HG03558 (cell line): ENCODE measurements at regions not wholly inside any gene's neighbourhood (a gene's known extent, or its start where the extent isn't known, plus 50 kb on each side); places are given as distances from the start of the nearest gene placed in this dataset.

ENCODE experiments used
- ATAC-seq: cut with Tn5 transposase; IDR thresholded peaks from one replicate; pipeline ENCODE4 v1.9.1; 2021; ENCODE audit warnings: moderate number of reproducible peaks; ENCODE audit not compliant: unreplicated experiment; ENCODE audit errors: extremely low read depth

DNA sequence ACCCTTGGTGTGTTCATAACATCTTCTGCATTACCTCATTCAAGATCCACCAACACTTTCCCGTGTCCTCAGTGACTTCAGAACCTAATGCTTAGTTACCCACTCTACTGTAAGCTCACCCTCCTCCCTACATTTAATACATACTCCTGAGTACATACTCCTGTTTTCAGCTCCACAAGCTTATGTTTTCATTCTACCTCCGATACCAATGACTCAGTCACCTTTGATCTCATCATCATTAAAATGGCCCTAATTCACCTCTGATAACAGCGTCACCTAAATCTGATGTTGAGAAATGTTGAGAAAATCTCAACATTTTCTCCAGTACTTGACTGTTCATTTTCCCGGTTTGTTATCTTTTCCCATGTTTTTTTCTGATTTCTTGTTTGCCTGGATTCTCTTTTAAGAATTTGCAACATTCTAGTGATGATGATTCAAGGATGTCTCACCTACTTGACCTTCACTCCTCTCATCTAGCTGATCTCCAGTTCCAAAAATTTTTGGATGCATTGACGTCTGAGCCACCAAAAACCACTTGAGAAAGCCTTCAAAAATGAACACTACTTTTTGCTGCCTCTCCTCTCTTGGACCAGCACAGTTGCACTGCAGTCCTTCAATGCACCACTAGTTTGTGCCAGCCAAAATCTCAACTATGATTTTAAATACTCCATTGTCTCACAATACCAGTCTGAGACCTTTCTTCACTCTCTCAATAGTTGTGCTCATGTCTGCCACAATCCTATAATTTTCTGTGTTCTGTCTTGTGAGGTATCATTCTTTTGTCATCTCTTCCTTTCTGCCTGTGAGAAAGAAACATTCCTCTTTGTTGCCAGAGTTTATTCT lies 220.7 kb upstream of the SEMA6D start:
- no peak for ATAC-seq

DNA sequence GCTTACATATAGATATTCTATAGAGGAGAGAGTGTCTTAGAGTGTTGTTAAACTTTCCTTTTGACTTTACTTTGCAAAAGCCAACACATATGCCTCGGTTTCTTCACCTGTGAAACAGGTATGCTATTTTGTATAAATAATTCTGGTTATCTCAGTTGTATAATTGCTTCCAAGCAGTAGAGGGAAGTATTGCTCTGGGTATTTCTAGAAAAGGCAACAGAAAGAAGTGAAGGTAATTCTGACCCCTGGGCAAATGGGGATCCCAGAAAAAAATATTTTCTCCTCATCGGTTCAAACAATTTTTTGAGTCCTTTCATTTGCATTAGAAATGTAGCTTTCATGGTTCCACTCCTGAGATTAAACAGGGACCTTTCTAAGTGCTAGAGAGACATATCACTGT lies 216.5 kb upstream of the SEMA6D start:
- no peak for ATAC-seq

DNA sequence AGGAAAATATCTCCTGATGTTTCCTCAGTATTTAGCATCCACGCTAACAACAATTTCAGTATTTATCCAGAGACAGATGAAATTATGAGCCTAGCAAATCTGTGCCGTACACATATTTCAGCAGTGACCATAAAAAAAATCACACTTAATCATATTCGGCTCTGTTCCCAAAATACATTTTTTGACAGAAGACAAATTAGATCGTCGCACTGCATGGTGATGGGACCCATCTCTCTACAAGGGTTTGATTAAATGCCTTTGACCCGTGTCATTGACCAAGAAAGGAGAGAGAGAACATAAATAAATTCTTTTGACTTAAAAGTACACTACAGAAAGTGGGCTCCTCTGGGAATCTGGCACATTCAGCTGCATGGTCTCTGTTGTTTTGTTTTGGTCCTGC lies 215.3 kb upstream of the SEMA6D start:
- no peak for ATAC-seq

DNA sequence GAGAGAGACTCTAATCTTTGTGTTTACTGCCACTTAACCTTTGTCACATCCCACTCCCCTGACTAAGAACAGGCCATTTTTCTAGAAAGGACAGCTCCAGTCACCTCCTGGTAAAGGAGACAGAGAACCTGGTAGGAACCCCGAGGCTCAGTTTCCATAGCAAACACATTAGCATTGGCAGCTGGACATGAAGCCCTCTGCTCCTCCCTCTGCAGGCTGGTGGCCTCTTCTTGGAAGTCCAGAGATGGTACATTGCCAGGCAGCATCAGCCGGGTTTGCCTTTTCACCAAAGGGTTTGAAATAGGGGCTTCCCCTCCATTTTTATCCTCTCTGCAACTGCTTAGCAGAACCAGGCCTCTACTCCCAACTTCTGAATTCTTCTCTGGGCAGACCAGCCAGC lies 213.4 kb upstream of the SEMA6D start:
- no peak for ATAC-seq

DNA sequence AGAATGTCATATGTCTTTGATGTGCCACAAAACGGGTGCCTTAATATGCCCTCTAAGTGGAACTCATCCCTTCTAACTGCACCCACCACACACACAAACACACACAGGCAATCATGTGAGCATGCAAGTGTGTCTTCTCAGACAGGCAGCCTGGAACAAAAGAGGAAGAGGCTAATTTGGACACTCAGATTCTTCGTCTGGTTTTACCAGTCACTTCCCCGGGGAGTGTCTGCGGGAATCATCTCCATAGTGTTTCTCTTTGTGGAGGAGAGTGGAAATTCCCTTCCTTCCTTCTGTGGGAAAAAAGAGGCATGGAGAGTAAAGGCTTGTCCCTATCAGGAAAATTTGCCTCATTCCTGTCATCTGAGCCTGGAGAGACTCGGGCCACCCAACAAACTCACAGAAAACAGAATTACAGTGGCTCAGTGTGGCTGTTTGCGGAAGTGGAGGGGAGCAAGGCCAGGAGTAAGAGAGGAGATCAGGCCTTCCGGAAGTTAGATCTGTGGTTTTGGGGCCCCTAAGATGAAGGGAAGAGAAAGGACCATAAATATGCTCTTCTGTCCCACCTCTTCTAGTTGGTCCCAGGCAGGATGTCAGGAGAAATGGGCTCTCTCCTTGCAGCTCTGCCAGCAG lies 212.6 kb upstream of the SEMA6D start:
- no peak for ATAC-seq

DNA sequence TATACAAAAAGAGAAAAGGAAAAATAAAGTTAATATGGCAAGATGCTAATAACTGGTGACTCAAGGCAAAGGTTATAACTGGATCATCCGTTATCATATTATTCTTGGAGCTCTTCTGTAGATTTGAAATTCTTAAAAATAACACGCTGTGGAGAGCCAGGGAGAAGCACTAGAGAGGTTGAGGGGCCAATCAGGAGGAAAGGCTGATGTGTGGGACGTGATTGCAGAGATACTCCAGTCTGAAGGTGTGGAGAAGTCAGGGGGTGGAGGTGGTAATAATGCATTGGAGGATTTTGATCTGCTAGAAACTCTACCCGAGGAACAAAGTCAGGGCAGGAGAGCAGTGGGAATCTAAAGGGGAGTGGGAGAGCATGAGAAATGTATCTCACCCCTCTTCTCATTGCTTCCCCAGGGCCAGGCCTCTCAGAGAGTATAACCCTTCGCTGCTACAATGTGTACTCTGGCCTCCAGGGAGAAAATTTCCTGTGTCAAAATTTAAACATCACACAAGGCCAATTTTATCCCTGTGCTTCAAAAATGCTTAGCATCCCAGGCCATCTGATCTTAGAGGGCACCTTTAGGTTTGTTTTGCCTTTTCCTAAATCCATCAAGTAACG lies 211.5 kb upstream of the SEMA6D start:
- no peak for ATAC-seq

DNA sequence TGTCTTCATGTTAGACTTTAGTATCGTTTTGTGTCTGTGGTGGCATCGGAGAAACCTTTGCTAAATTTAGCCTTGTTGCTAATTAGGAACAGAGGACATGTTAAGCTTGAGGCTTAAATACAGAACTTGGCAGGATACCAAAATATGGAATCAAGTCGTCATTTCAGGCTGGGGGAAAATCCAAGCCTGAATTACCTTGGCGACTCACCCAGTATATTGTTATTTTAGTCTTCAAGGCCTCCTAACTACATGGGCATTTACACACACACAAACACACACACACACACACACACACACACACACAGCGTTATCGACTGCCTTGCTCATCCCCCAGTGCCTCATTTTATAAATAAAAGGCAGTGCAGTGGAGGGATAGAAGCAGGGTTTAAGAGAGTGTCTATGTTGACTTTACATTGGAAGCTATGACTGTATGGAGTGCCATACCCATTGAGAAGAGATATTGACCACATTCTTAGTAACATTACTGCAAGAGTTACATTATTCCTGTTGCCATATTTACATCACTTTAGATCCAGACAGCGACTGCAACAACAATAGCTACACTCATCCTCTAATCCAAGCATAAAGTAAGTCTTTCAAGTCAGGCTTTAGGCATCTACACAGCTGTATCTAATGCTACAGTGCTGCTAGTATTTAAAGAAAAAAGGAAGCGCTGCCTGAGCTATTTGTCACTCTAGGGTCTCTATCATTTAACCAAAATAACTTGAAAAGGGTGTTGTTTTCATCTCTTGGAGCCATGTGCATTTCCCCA lies 210.8 kb upstream of the SEMA6D start:
- no peak for ATAC-seq

DNA sequence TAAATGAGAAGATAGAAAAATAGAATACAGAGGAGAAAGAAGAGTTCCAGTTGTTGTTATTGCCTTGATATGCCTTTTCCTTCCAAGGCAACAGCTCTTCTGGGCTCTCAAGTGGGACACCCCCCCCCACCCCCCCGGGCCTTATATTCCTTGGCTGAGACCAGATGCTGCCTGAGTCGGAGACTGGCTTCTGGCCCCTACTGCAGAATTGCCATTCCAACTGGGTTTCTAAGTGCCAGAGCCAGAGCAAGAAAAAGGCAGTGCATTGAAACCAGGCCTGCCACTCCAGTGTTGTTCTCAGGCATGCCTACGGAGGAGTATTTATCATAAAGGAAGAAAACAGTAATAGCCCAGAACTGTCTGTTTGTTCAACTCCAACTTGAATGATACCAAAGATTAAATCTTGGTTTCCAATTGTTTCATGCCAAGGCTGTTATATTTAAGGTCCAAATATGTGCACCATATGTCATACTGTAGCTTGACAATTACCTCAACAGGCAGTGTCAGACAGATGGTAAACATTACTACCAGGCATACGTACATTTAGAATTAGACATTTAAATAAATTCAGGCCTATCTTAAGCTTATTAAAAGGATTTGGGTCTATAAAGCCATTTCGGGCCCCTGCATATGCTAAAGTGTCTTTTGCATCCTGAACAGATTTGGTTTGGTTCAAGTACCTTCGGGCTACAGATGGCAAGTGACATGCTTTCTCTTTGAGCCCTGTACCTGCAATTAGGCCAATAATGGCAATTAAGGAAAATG lies 209.9 kb upstream of the SEMA6D start:
- ATAC-seq: no peak

DNA sequence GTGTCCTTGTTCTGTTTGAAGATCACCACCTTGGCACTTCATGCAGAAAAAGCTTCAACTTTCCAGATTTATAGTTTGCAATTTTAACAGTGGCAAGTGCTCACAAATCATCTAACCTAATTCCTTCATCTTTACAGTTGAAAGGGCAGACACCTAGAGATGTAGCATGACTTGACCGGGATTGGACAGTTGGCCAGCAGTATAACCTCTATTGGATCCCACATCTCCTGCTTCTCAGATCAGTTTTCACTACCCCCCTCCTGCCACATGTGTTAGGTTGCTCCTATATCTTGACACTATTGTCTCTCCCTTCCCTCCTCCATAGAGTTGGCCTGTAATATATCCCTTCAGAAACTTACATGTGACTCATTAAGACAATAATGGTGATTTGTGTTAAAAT lies 206.0 kb upstream of the SEMA6D start:
- ATAC-seq: no peak

DNA sequence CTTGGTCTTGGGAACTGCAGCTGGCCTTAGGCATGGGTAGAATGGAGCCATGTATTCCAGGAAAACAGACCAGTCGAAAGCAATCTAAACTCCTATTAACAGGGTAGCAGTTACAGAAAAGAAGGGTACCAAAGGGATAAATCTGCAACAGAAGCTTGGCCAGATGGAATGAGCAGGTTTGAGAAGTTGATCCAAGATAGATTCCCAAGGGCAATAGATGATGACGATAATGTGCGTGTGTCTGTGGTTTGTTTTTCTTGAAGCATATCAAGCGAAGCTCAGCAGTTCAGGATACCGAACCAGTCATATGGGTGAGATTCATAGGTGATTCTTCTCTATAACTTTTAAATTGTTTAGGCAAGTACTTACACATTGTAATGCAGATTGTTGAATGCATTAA lies 203.8 kb upstream of the SEMA6D start:
- no peak for ATAC-seq

DNA sequence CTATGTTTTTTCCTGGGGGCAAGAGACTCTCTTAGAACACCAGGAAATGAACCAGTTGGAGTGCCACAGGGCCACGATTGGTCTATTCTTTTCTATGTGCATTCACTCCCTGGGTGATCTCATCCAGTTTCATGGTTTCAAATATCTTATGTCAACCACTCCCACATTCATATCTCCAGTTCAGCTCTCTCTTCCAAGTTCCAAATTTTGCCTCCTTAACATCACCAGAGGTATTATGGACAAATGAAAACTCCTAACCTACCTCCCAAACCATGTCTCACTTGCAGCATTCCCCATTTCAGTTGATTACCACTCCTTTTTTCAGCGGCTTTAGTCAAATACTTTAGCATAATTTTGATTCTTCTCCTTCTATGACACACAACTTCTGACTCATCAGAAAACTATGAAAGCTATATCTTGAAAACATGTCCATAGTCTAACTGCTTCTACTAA lies 203.1 kb upstream of the SEMA6D start:
- no peak for ATAC-seq

DNA sequence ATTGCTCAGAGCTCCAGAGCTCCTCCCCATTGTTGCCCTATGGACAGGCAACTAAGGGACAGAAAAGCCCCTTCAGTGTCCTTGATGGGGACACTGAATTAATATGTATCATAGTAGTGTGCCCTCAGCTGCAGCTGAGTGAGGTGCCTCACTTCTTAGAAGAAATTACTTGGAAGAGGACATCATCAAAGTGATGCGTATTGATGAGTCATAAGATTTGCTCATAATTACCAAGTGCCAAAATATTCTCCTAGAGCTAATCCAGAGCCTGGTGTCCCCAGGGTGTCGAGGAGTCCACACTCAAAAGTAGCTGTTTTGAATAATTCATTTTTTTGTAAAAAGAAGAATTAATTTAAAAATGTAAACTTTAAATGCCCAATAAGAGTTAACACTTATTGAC lies 200.7 kb upstream of the SEMA6D start:
- no peak for ATAC-seq

DNA sequence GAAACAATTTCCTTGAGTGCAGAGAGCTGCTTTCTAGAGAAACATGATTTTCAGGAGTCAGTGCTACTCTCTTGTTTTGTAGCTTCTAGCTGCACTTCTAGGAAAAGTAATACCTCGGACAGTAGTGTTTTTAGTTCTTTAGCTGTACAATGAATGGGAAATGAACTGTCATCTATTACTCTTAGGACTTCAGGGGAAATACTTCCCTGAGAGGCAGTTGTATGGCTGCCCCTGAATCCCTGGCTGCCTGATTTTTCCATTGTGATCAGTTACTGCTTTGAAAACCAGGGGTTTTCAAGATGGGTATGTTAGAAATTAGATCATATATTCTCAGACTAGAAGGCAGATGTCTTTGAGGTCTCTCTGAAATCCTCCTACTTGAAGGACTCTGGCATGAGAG lies 200.3 kb upstream of the SEMA6D start:
- ATAC-seq: no peak

DNA sequence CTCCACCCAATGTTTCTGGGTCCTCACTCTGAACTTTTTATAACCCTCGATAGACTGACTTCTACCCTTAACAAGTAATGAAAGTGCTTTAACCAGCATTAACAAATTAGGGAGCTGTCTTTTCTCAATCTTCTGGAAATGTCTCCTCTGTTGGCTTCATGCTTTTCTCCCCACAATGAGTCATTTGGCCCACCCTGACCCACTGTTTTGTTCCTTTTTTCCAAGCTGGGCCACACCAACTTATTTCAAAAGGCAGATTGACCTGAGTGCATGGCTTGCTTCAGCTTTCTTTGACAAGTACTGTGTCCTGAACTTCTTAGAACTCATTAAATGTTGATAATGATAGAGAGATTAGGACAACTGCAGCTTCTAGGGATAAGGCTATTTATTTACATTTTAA lies 199.6 kb upstream of the SEMA6D start:
- ATAC-seq: no peak

DNA sequence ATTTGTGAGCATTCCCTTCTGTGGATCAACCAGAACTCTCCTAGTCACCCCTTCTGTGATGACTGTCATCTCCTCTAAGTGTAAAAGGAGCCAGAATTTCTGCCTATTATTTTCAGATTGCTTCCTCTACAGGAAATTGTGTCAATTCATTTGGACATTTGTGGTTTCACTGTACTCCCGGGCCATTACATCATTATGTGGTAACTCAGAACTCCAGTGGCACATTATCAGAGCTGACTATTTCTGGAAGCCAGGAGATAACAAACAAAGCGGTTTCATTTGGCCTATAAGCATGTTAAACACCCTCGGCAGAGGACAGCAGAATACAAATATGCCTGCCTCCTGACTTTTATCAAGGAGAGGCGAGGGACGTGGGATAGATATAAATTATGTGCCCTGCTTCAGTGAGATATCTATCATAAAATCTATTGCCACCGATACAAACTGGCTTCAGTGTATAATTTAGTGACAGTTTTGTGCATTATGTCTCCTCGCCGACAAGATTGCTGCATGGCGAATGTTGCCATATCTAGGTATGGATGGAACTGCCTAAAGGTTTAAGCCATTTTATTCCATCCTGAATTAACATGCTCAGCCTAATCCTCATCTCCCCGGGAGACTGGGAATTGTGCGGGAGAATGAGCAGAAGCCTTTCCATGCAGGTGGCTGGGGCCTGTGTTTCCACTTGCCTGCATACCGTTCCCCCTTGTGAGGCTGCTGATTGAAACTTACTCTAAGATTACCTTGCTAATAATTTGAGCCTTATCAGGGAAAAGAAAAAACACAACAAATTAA lies 193.4 kb upstream of the SEMA6D start:
- ATAC-seq: no peak

DNA sequence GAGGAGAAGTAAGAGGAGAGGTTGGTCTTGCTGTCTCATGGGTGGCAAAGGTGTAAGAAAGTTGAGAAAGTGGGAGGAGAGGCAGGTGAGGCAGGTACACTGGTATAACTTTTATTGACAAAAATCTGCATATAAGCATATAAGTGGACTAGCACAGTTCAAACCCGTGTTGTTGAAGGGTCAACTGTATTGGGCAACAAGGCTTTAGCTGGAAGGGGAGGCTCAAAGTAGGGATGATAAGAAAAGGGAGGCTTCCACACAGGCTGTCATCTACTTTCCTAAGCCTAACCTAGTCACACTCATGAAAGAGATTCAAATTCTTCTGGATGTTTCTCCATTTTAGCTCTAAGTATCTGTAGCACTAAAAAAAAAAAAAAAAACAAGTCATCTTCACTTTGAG lies 188.1 kb upstream of the SEMA6D start:
- ATAC-seq: no peak

DNA sequence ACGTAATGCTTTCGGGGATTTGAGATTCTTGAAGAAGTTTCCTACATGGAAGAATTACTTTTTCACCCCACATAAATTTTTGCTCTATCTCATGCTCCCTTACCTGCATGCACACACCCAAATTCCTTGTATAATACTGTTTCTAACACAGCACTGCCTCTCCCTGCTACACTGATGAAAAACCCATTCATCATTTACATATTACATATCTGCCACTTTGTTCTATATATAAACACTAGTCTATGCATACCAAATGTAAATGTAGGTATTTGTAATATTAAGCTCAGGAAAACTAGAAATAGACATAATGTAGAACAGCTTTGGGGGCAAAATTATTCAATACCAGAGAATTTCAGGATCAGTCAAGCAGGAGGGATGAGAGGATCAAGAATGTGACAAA lies 182.6 kb upstream of the SEMA6D start:
- ATAC-seq: no peak

DNA sequence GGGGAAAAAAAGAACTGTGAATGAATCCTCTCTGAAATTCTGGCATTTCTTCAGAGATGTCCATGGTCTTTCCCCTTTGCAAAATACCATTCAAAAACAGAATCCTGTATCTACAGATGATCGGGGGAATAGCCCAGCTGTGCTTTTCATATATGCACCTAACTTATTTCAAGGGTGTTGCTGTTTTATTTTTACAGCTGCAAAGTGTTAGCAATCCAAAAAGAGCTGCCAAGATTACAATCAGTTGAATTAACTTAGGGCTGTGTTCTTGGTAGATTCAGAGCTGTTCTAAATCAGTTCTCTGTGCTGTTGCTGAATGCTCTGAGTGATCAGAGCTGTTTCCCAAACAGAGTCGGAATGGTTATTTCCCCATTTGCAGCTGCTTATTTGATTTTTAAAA lies 175.7 kb upstream of the SEMA6D start:
- ATAC-seq: no peak

DNA sequence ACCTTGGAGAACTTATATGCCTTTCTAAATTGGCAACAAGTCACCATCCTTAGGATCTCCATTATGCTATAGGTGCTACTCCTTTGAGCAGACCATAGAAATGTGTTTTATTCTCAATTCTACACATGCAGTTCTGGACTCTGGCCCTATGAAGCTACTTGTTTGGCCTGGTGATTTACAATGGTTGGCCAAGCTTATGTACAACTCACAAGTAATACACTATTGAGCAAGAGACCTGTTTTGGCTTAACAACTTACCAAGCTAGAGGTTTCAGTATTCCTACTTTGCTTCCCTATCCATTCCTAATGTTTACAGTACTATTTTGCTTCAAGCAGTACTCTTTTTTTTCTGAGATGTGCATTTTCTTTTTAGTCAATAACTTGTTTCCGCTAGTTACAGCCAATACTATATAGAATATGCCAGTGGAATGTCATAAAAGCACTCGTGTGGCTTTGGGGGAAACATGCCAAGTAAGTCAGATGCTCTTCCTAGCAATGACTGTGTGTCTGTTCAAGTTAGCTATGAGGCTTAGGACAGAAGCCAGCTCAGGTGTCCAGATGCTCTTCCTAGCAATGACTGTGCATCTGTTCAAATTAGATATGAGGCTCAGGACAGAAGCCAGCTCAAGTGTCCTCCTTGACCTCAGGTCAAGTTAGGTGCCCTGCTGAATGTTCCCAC lies 174.9 kb upstream of the SEMA6D start:
- no peak for ATAC-seq
